T-cell (primary cell): ENCODE measurements at regions not wholly inside any gene's neighbourhood (a gene's known extent, or its start where the extent isn't known, plus 50 kb on each side); places are given as distances from the start of the nearest gene placed in this dataset.

Experiments used
- ATAC-seq, 4 experiments: fragments of 200-7000 bp in 3 of 4; fragments of 150-1000 bp in 1 of 4; cut with Tn5 transposase; replicated peaks in 1 of 4; 1 replicate in 3 of 4; 2 replicates in 1 of 4; pipeline ENCODE4 v1.10.0; 2021; ENCODE audit warnings: moderate library complexity in 3 of 4, mild to moderate bottlenecking in 2 of 4, moderate number of reproducible peaks in 1 of 4
- CTCF ChIA-PET, 2 donors: fragments of 300-600 bp; sonication (Branson Sonifier 250); formaldehyde crosslinking; loops; one replicate each; lab custom pipeline; 2022; ENCODE audit warnings: antibody characterized with exemption in 2 of 2; lab: Charles Lee
- POLR2A ChIA-PET, 2 donors: fragments of 300-600 bp; sonication (Branson Sonifier 250); formaldehyde crosslinking; loops; one replicate each; lab custom pipeline; 2022; ENCODE audit warnings: antibody characterized with exemption in 2 of 2; lab: Charles Lee
- DNase-seq, 35 experiments: peaks; one replicate each; pipeline versions ENCODE4 v3.0.0 to v3.0.0-alpha.2; 2013 to 2023
- H3K27ac ChIP-seq: one replicate; pipeline ENCODE4 v1.5.1; 2013; ENCODE audit warnings: low read length
- H3K27me3 ChIP-seq, 2 experiments: replicated peaks in 1 of 2; 1 replicate in 1 of 2; 2 replicates in 1 of 2; pipeline versions ENCODE4 v1.6.1 to v1.7.0; 2013; ENCODE audit warnings: low read length in 1 of 2, mixed read lengths in 1 of 2; ENCODE audit not compliant: control insufficient read depth in 2 of 2, insufficient read depth in 2 of 2; ENCODE audit errors: extremely low read depth in 1 of 2
- H3K36me3 ChIP-seq, 2 donors: 1 replicate in 1 of 2; 2 replicates in 1 of 2; pipeline versions ENCODE4 v1.6.1 to v1.7.0; 2013; ENCODE audit warnings: low read length in 1 of 2; ENCODE audit not compliant: control insufficient read depth in 2 of 2, insufficient read depth in 1 of 2; ENCODE audit errors: extremely low read depth in 1 of 2
- H3K4me1 ChIP-seq, 2 experiments: 1 replicate in 1 of 2; 2 replicates in 1 of 2; pipeline versions ENCODE4 v1.6.1 to v1.7.0; 2013; ENCODE audit warnings: low read length in 2 of 2, mixed read lengths in 1 of 2; ENCODE audit not compliant: insufficient read depth in 2 of 2, control insufficient read depth in 1 of 2; ENCODE audit errors: extremely low read depth in 1 of 2
- H3K4me3 ChIP-seq, 2 donors: 1 replicate in 1 of 2; 2 replicates in 1 of 2; pipeline versions ENCODE4 v1.5.1 to v1.7.0; 2013; ENCODE audit warnings: mild to moderate bottlenecking in 2 of 2, low read length in 1 of 2, moderate library complexity in 1 of 2; ENCODE audit not compliant: control insufficient read depth in 1 of 2; ENCODE audit errors: extremely low read depth in 1 of 2
- H3K9me3 ChIP-seq: 2 replicates; pipeline ENCODE4 v1.7.0; 2013
- H3K27ac Mint-ChIP-seq, 2 donors: one replicate each; pipeline ENCODE4 v1.8.0; 2020 to 2021; ENCODE audit warnings: mild to moderate bottlenecking in 2 of 2, mixed read lengths in 2 of 2
- H3K27me3 Mint-ChIP-seq, 2 donors: one replicate each; pipeline ENCODE4 v1.8.0; 2021 to 2022; ENCODE audit warnings: mixed read lengths in 2 of 2
- H3K36me3 Mint-ChIP-seq: one replicate; pipeline ENCODE4 v1.8.0; 2021; ENCODE audit warnings: mixed read lengths
- H3K4me1 Mint-ChIP-seq, 3 donors: one replicate each; pipeline ENCODE4 v1.8.0; 2020 to 2022; ENCODE audit warnings: mixed read lengths in 3 of 3, mild to moderate bottlenecking in 1 of 3
- H3K4me3 Mint-ChIP-seq, 3 donors: one replicate each; pipeline ENCODE4 v1.8.0; 2020 to 2022; ENCODE audit warnings: mild to moderate bottlenecking in 3 of 3, mixed read lengths in 3 of 3, moderate library complexity in 3 of 3
- H3K9me3 Mint-ChIP-seq, 3 donors: one replicate each; pipeline ENCODE4 v1.8.0; 2020 to 2022; ENCODE audit warnings: mixed read lengths in 3 of 3
- WGBS: methylation state at CpG from one replicate; pipeline ENCODE4 v1.1.5; 2013; ENCODE audit warnings: missing lambda C conversion rate; ENCODE audit not compliant: insufficient coverage; 5-methylcytosine and 5-hydroxymethylcytosine counted together

DNA sequence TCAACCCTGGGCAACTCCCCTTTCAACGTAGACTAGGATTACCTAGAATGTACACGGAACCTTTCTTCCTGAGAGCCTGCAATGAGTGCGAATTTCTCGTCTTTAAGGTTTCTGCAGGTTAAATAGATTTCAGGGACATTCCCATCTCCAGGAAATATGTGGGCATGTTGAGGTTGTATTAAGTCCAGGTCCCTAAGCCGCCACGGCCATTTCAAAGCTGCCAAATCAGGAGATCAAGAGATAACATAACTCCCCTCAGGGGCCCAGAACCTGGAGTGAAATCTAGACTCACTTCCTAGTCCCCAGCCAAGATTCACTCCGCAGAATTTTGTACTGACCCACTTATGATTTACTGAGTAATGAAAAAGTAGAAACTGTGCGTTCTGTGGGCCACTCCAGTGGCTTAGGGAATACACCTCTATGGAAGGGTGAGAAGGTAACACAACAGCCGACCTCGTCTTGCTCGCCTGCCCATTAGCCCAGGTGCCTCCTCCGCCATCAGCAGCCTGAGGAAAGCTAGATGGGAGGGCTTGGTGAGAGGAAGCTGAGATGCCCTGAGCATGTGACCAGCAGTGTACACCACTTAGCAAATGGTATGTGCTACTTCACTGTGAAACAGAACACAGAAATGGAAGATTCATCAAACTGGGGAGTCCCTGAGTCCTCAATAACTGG lies 98.5 kb upstream of the SOX1 start:
- no peak for DNase-seq
- H3K27ac ChIP-seq = no peak overlapping the region
- no peaks in the 10 kb centered on the region for H3K4me1 Mint-ChIP-seq
- H3K27me3 Mint-ChIP-seq = peaks cover 17 to 27% of the 10 kb centered on the region in 2 donors
- WGBS = 61% methylated on average over 4 of the region's 12 CpGs
- H3K4me3 Mint-ChIP-seq = no peak overlapping the region
- no peaks in the 10 kb centered on the region for H3K9me3 ChIP-seq
- POLR2A ChIA-PET = no interaction called here
- H3K4me3 ChIP-seq = no peak overlapping the region
- no peak for ATAC-seq
- H3K27me3 ChIP-seq = peaks cover 0 to 26% of the 10 kb centered on the region in 2 experiments
- no peaks in the 10 kb centered on the region for H3K36me3 ChIP-seq
- CTCF ChIA-PET = no interaction called here
- H3K4me1 ChIP-seq = no peaks in the 10 kb centered on the region
- H3K9me3 Mint-ChIP-seq = no peaks in the 10 kb centered on the region
- no peaks in the 10 kb centered on the region for H3K36me3 Mint-ChIP-seq
- H3K27ac Mint-ChIP-seq = no peak overlapping the region

DNA sequence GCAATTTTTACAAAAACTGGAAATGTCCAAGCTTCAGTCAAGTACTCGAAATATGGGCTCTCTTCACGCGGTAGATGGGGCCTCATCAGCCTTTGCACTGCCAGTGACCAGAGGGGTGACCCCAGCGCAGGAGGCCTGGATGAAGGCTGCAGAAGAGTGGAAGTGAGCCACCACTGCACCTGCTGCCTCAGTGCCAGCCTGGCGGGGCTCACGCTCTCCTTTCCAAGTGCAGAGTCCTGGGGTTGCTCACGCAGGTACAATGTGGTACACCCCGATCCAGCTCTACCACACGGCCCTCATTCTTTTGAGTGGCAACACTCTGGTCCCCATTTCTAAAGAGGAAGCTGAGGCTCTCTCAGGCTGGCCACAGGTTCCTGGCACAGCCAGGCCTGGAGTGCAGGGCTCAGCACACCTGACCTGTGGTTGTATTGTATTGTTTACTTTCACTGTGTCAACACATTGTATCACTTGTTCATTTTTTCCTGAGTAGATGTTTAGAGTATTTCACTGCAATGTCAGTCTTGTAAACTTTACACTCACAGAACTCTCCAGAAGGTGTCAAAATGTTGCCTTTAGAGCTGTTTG lies 97.3 kb upstream of the SOX1 start:
- peaks cover 0 to 4% (median 4%) of the 10 kb centered on the region in 3 donors for H3K9me3 Mint-ChIP-seq
- peaks cover 0 to 29% of the 10 kb centered on the region in 2 experiments for H3K27me3 ChIP-seq
- H3K9me3 ChIP-seq = no peaks in the 10 kb centered on the region
- no peaks in the 10 kb centered on the region for H3K36me3 Mint-ChIP-seq
- ChIA-PET POLR2A (no interaction called here), CTCF (no interaction called here)
- H3K27ac Mint-ChIP-seq = no peak overlapping the region
- H3K27me3 Mint-ChIP-seq = peaks cover 17 to 27% of the 10 kb centered on the region in 2 donors
- no peaks in the 10 kb centered on the region for H3K4me1 Mint-ChIP-seq
- no peak overlapping the region for H3K27ac ChIP-seq
- no peaks in the 10 kb centered on the region for H3K36me3 ChIP-seq
- ATAC-seq (no peak), DNase-seq (no peak)
- H3K4me3 ChIP-seq = no peak overlapping the region
- no peaks in the 10 kb centered on the region for H3K4me1 ChIP-seq
- H3K4me3 Mint-ChIP-seq = no peak overlapping the region
- 90% methylated on average over 7 of the region's 9 CpGs for WGBS

DNA sequence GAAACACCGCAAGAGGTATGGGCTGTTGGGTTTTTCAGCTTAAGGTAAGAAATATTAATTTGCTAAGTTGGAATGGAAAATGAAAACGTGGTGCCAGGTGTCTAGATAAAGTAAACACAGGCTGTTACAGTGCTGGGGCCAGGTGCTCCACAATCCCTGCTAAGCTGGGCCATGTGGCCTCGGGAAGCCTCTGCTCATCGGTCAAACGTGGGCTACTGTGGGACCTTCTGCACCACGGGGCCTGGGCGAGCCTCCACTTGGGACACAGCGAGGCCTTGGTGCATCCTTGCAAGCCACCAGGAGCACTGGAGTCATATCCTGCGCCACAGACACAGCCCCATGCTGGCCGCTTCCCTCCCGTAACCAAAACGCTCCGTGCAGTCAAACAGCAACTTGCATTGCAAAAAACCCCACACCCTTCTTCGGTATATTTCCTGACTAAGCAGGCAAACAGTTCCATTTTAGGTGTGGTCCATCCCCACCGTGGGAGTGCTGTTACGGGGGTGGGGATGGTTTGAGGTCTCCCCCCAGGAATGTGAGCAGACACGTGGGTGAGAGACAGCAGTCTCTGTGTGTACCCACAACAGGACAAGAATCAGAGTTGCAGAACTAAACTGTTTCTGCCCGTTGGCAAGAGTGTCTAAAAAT lies 96.3 kb upstream of the SOX1 start:
- WGBS = 77% methylated on average over 15 of the region's 18 CpGs
- Mint-ChIP-seq H3K27me3 (peaks cover 17 to 27% of the 10 kb centered on the region in 2 donors), H3K9me3 (peaks cover 0 to 14% (median 4%) of the 10 kb centered on the region in 3 donors), H3K4me1 (peaks cover 0 to 6% (median 0%) of the 10 kb centered on the region in 3 donors), H3K4me3 (no peak overlapping the region), H3K27ac (no peak overlapping the region), H3K36me3 (no peaks in the 10 kb centered on the region)
- ChIA-PET CTCF (interaction anchor here in 1 of 2 donors (0.6 kb wide), 1 partner anchor 192 kb away, joined by 4 read pairs; no protein-coding TSS in a partner anchor), POLR2A (no interaction called here)
- H3K4me1 ChIP-seq = no peaks in the 10 kb centered on the region
- no peaks in the 10 kb centered on the region for H3K9me3 ChIP-seq
- H3K36me3 ChIP-seq = no peaks in the 10 kb centered on the region
- no peak overlapping the region for H3K4me3 ChIP-seq
- H3K27me3 ChIP-seq = peaks cover 0 to 29% of the 10 kb centered on the region in 2 experiments
- H3K27ac ChIP-seq = no peak overlapping the region
- ATAC-seq (no peak), DNase-seq (no peak)

DNA sequence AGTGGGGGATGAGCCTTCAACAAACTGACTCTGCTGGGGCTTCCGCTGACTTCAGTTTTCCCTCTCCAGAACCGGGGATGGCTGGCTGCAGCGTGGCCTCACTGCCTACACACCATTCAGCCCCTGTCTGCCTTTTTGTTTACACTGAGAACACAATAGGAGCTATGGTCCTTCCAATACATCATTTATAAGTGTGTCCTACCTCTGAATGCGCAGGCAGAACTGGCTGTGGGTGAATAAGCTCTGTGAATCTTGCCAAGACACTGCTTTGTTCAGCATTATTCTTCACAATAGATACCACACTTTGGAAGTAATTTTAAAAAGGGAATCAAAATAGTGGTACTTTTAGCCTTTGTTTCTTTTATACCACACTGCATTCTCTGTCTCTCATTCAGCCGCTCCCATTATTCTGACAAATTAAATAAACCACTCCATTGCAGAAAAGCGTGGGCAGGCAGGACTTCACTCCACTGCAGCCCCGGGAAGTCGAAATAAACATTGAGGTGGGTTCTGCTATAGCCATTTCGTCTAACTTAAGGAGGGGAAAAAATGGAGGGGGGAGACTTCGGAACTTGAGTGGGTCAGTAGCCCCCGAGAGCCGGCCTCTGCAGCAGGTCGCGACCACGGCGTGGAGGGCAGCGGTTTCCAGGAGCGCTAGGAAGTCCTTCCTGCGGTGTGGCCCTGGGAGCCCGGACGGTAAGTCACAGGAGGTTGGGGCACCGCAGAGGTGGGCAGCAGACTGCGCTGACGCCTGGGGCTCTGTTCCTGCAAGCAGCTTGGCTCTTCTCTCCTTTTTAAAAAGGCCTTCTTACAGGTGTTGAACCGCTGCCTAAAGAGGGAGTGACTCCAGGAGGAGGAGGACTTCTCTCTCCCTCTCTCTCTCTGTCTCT lies 94.8 kb upstream of the SOX1 start:
- ChIA-PET POLR2A (no interaction called here), CTCF (no interaction called here)
- no peak overlapping the region for H3K4me3 ChIP-seq
- DNase-seq (no peak), ATAC-seq (no peak)
- 75% methylated on average over 18 of the region's 25 CpGs for WGBS
- H3K27me3 Mint-ChIP-seq = peaks cover 17 to 27% of the 10 kb centered on the region in 2 donors
- no peaks in the 10 kb centered on the region for H3K9me3 ChIP-seq
- no peak overlapping the region for H3K27ac ChIP-seq
- no peaks in the 10 kb centered on the region for H3K4me1 ChIP-seq
- no peak overlapping the region for H3K27ac Mint-ChIP-seq
- H3K36me3 Mint-ChIP-seq = no peaks in the 10 kb centered on the region
- peaks cover 0 to 26% of the 10 kb centered on the region in 2 experiments for H3K27me3 ChIP-seq
- no peak overlapping the region for H3K4me3 Mint-ChIP-seq
- peaks cover 0 to 6% (median 0%) of the 10 kb centered on the region in 3 donors for H3K4me1 Mint-ChIP-seq
- H3K9me3 Mint-ChIP-seq = peaks cover 0 to 14% (median 4%) of the 10 kb centered on the region in 3 donors
- H3K36me3 ChIP-seq = no peaks in the 10 kb centered on the region

GRCh38 chr13:111973186-111973585 lies 93.8 kb upstream of the SOX1 start:
- Histone ChIP-seq H3K4me3 (no peak overlapping the region), H3K4me1 (no peaks in the 10 kb centered on the region), H3K27ac (no peak overlapping the region), H3K9me3 (no peaks in the 10 kb centered on the region), H3K36me3 (no peaks in the 10 kb centered on the region), H3K27me3 (peaks cover 0 to 26% of the 10 kb centered on the region in 2 experiments)
- ATAC-seq = no peak
- Mint-ChIP-seq H3K9me3 (peaks cover 0 to 14% (median 4%) of the 10 kb centered on the region in 3 donors), H3K4me1 (peaks cover 0 to 6% (median 0%) of the 10 kb centered on the region in 3 donors), H3K27me3 (peaks cover 17 to 29% of the 10 kb centered on the region in 2 donors), H3K27ac (no peak overlapping the region), H3K4me3 (no peak overlapping the region), H3K36me3 (no peaks in the 10 kb centered on the region)
- DNase-seq = no peak
- CTCF ChIA-PET = no interaction called here
- POLR2A ChIA-PET = no interaction called here
- WGBS = 65% methylated on average over 4 of the region's 15 CpGs
